Mesenchymal stem cell (in vitro differentiated cells and primary cell): ENCODE measurements at regions not wholly inside any gene's neighbourhood (a gene's known extent, or its start where the extent isn't known, plus 50 kb on each side); places are given as distances from the start of the nearest gene placed in this dataset.

Source experiments
- DNase-seq: peaks from one replicate; pipeline ENCODE4 v3.0.0-alpha.2; 2013
- H2AFZ ChIP-seq: one replicate; pipeline ENCODE4 v1.6.1; 2013; ENCODE audit warnings: low read depth, mild to moderate bottlenecking, control low read depth, inconsistent platforms, low read length, moderate library complexity
- H2AK5ac ChIP-seq: 2 replicates; pipeline ENCODE4 v1.6.1; 2013; ENCODE audit warnings: low read length, moderate library complexity, mild to moderate bottlenecking, inconsistent platforms; ENCODE audit not compliant: severe bottlenecking
- H2BK120ac ChIP-seq: one replicate; pipeline ENCODE4 v1.6.1; 2013; ENCODE audit warnings: low read depth, mild to moderate bottlenecking, inconsistent platforms, low read length, moderate library complexity
- H2BK12ac ChIP-seq, 2 experiments: one replicate each; pipeline ENCODE4 v1.6.1; 2013; ENCODE audit warnings: inconsistent platforms in 2 of 2, low read length in 2 of 2, mild to moderate bottlenecking in 2 of 2, moderate library complexity in 2 of 2, control low read depth in 1 of 2
- H2BK15ac ChIP-seq: one replicate; pipeline ENCODE4 v1.6.1; 2013; ENCODE audit warnings: mild to moderate bottlenecking, low read depth, inconsistent platforms; ENCODE audit not compliant: poor library complexity, severe bottlenecking
- H2BK5ac ChIP-seq: 2 replicates; pipeline ENCODE4 v1.6.1; 2013; ENCODE audit warnings: low read depth, mild to moderate bottlenecking, low read length, control low read depth, inconsistent platforms; ENCODE audit not compliant: poor library complexity, severe bottlenecking
- H3K14ac ChIP-seq, 2 experiments: one replicate each; pipeline ENCODE4 v1.6.1; 2013; ENCODE audit warnings: inconsistent platforms in 2 of 2, low read length in 2 of 2, control low read depth in 1 of 2, mild to moderate bottlenecking in 1 of 2, moderate library complexity in 1 of 2
- H3K18ac ChIP-seq, 2 experiments: one replicate each; pipeline ENCODE4 v1.6.1; 2013; ENCODE audit warnings: inconsistent platforms in 2 of 2, low read length in 2 of 2, control low read depth in 1 of 2, low read depth in 1 of 2, mild to moderate bottlenecking in 1 of 2
- H3K23ac ChIP-seq, 2 experiments: one replicate each; pipeline ENCODE4 v1.6.1; 2013; ENCODE audit warnings: inconsistent platforms in 2 of 2, low read length in 2 of 2, mild to moderate bottlenecking in 2 of 2, moderate library complexity in 2 of 2, control low read depth in 1 of 2
- H3K27ac ChIP-seq: 2 replicates; pipeline ENCODE4 v1.5.1; 2013; ENCODE audit warnings: mild to moderate bottlenecking, moderate library complexity, low read length, control low read depth, inconsistent platforms; ENCODE audit not compliant: poor library complexity, severe bottlenecking
- H3K27me3 ChIP-seq, 2 experiments: 2 replicates each; pipeline versions ENCODE4 v1.6.1 to v1.7.0; 2013; ENCODE audit warnings: low read length in 2 of 2, mild to moderate bottlenecking in 2 of 2, moderate library complexity in 2 of 2, control low read depth in 1 of 2, inconsistent platforms in 1 of 2; ENCODE audit not compliant: control insufficient read depth in 1 of 2, insufficient read depth in 1 of 2
- H3K36me3 ChIP-seq, 2 experiments: 2 replicates each; pipeline versions ENCODE4 v1.6.1 to v1.7.0; 2013; ENCODE audit warnings: low read length in 2 of 2, control low read depth in 1 of 2, inconsistent platforms in 1 of 2, low read depth in 1 of 2, mild to moderate bottlenecking in 1 of 2; ENCODE audit not compliant: insufficient read depth in 2 of 2, control insufficient read depth in 1 of 2
- H3K4ac ChIP-seq, 2 experiments: one replicate each; pipeline ENCODE4 v1.6.1; 2013; ENCODE audit warnings: inconsistent platforms in 2 of 2, low read length in 2 of 2, mild to moderate bottlenecking in 2 of 2, moderate library complexity in 2 of 2, control low read depth in 1 of 2, low read depth in 1 of 2
- H3K4me1 ChIP-seq: 2 replicates; pipeline ENCODE4 v1.6.1; 2013; ENCODE audit warnings: low read depth, low read length, control low read depth; ENCODE audit not compliant: control insufficient read depth, insufficient read depth
- H3K4me2 ChIP-seq: 2 replicates; pipeline ENCODE4 v1.6.1; 2013; ENCODE audit warnings: low read length, mild to moderate bottlenecking, inconsistent platforms; ENCODE audit not compliant: poor library complexity, severe bottlenecking
- H3K4me3 ChIP-seq, 2 experiments: 2 replicates each; pipeline versions ENCODE4 v1.5.1 to v1.7.0; 2013; ENCODE audit warnings: low read length in 2 of 2, mild to moderate bottlenecking in 2 of 2, control low read depth in 1 of 2, low read depth in 1 of 2; ENCODE audit not compliant: insufficient read depth in 1 of 2
- H3K79me1 ChIP-seq: replicated peaks from 2 replicates; pipeline ENCODE4 v1.6.1; 2013; ENCODE audit warnings: mild to moderate bottlenecking, control low read depth, low read length, inconsistent platforms; ENCODE audit not compliant: poor library complexity, severe bottlenecking
- H3K9ac ChIP-seq: 2 replicates; pipeline ENCODE4 v1.7.0; 2013; ENCODE audit warnings: mild to moderate bottlenecking, low read length, moderate library complexity
- H3K9me3 ChIP-seq: 2 replicates; pipeline ENCODE4 v1.7.0; 2013; ENCODE audit warnings: mild to moderate bottlenecking, low read length; ENCODE audit not compliant: control insufficient read depth
- H4K8ac ChIP-seq: one replicate; pipeline ENCODE4 v1.6.1; 2013; ENCODE audit warnings: inconsistent platforms, mild to moderate bottlenecking, low read length, moderate library complexity
- H4K91ac ChIP-seq: one replicate; pipeline ENCODE4 v1.6.1; 2013; ENCODE audit warnings: mild to moderate bottlenecking, low read length, inconsistent platforms
- WGBS: methylation state at CpG from one replicate; pipeline ENCODE4 v1.1.7; 2013; ENCODE audit warnings: mixed read lengths; 5-methylcytosine and 5-hydroxymethylcytosine counted together

DNA sequence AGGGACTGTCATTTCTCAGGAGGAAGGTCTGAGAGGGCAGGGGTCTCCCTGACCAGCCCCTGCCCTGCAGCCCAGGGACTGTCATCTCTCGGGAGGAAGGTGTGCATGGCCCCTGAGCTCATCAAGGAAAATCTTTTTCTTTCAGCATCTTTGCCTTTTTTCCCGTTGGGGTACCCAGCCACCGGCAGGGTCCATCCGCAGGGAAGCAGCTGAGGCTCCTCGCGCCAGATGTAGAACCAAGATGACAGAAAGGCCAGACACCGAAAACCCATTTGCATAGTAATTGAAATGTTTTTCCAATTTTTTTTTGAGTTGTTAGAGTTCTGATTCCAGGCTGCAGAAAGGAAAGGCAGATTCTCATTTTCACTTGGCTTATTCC lies 613.9 kb downstream of the TBC1D22A start:
- Histone ChIP-seq H2BK120ac (no peak overlapping the region), H3K4me2 (no peak overlapping the region), H2AFZ (no peak overlapping the region), H3K23ac (no peak overlapping the region), H3K4ac (no peak overlapping the region), H3K14ac (no peak overlapping the region), H2AK5ac (no peak overlapping the region), H2BK5ac (no peak overlapping the region), H3K79me1 (no peaks in the 10 kb centered on the region), H4K8ac (no peak overlapping the region), H3K4me3 (no peak overlapping the region), H3K18ac (no peak overlapping the region), H3K9me3 (no peaks in the 10 kb centered on the region), H3K27me3 (peaks cover 0 to 62% of the 10 kb centered on the region in 2 experiments), H2BK12ac (no peak overlapping the region), H4K91ac (no peak overlapping the region), H3K36me3 (no peaks in the 10 kb centered on the region), H2BK15ac (no peak overlapping the region), H3K27ac (no peak overlapping the region), H3K9ac (no peak overlapping the region), H3K4me1 (no peaks in the 10 kb centered on the region)
- no peak for DNase-seq
- WGBS, result 89% methylated on average over 7 of the region's 7 CpGs

DNA sequence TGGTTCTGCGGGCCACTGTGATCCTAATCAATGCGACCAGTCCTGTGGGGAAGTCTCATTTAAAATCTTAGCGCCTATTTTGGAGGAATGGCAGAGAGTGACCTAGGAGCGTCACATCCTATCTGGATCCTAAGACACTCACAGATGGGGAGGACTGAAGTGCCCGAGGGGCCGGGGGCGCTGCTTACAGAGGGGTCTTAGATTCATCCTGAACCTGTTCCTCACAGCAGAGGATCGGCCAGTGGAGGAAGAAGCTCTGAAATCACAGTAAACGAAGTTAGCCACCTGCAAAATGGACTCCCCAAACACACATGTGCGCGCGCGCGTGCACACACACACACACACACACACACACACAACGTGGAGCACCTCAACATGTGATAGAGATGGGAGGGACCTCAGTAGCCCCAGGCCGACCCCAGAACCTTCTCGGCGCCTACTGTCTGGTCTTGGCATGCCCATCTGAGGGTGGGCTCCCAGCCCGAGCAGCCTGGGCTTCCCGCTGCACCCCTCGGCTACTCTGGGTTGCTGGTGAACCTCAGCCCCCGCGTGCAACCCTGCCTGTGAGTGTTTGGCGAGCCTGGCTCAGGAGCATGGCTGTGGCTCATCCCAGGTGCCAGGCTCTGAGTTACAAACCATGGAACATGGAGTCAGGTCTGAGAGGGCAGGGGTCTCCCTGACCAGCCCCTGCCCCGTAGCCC lies 613.3 kb downstream of the TBC1D22A start:
- Histone ChIP-seq H3K9ac (no peak overlapping the region), H2AFZ (no peak overlapping the region), H3K4ac (no peak overlapping the region), H3K36me3 (no peaks in the 10 kb centered on the region), H2BK5ac (no peak overlapping the region), H4K91ac (no peak overlapping the region), H2BK120ac (no peak overlapping the region), H2AK5ac (no peak overlapping the region), H3K23ac (no peak overlapping the region), H3K18ac (no peak overlapping the region), H3K14ac (no peak overlapping the region), H3K4me1 (no peaks in the 10 kb centered on the region), H2BK15ac (no peak overlapping the region), H3K9me3 (no peaks in the 10 kb centered on the region), H3K4me2 (no peak overlapping the region), H2BK12ac (no peak overlapping the region), H4K8ac (no peak overlapping the region), H3K4me3 (no peak overlapping the region), H3K27ac (no peak overlapping the region), H3K79me1 (no peaks in the 10 kb centered on the region), H3K27me3 (peaks cover 0 to 60% of the 10 kb centered on the region in 2 experiments)
- no peak for DNase-seq
- WGBS, result 71% methylated on average over 25 of the region's 25 CpGs

DNA sequence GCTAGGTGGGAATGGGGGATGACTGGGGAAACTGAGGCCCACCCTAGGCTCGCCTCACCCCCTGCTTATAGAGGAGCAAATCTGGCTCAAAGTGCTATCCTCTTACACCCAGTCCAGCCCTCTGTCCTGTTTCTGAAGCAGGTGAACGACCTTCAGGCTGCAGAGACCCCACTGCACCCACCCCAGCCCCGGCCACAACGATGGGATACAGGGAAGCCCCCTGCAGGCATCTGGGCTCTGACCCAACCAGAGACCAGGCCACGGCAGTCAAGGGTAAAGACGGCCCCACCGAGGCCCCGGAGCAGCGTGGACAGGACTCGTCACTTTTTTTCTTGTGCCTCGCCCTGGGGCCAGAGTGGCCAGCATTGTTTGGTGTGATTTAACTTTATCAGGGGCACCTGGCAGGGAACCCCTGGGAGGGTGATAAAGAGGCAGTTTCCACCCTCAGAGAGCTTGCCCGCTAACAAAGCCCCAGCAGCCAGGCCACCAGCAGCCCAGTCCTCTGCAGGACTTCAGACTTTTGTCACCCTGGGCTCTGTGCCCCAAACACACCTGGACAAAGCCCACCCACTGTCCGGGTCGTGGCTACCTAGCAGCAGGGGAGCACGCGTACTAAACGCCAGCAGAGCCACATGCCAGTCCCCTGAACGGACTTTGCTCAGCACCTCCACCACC lies 612.6 kb downstream of the TBC1D22A start:
- Histone ChIP-seq H3K4me3 (no peak overlapping the region), H3K9me3 (no peaks in the 10 kb centered on the region), H4K91ac (no peak overlapping the region), H2BK120ac (no peak overlapping the region), H3K4me1 (no peaks in the 10 kb centered on the region), H3K18ac (no peak overlapping the region), H3K9ac (no peak overlapping the region), H2BK5ac (no peak overlapping the region), H3K36me3 (no peaks in the 10 kb centered on the region), H2AK5ac (no peak overlapping the region), H2BK15ac (no peak overlapping the region), H3K79me1 (no peaks in the 10 kb centered on the region), H4K8ac (no peak overlapping the region), H3K14ac (no peak overlapping the region), H3K27me3 (peaks cover 0 to 60% of the 10 kb centered on the region in 2 experiments), H2BK12ac (no peak overlapping the region), H3K23ac (no peak overlapping the region), H3K27ac (no peak overlapping the region), H3K4me2 (no peak overlapping the region), H3K4ac (no peak overlapping the region), H2AFZ (no peak overlapping the region)
- DNase-seq, result no peak
- 76% methylated on average over 18 of the region's 18 CpGs for WGBS

DNA sequence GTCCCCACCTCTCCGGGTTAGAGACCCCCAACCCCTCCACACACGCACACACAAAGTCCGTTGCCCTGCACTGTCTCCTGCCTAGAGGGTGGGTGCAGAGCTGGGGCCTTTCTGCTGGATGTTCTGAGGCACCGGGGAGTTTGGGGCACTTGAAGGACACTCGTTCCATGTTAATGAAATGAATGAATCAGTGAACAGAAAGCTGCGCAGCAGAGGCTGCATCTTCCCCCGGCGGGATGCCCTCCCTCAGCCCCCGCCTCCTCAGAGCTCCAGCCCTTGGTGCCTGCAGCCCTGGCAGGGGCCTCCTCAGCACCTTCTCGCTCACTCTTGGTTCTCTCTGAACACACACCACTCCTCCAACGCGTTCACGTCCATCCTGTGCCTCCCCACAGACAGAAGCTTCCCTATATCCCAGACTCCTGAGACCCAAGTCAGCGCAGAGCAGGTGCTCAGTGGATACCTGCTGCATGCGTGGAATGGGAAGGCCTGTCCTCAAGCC lies 611.9 kb downstream of the TBC1D22A start:
- H4K91ac ChIP-seq, result no peak overlapping the region
- no peak overlapping the region for H3K18ac ChIP-seq
- H3K23ac ChIP-seq, result no peak overlapping the region
- no peak overlapping the region for H2AK5ac ChIP-seq
- no peak overlapping the region for H3K4me2 ChIP-seq
- no peaks in the 10 kb centered on the region for H3K9me3 ChIP-seq
- H4K8ac ChIP-seq, result no peak overlapping the region
- no peak overlapping the region for H2BK120ac ChIP-seq
- no peak overlapping the region for H2BK5ac ChIP-seq
- no peak overlapping the region for H3K4ac ChIP-seq
- H3K27me3 ChIP-seq, result peaks cover 0 to 63% of the 10 kb centered on the region in 2 experiments
- H3K4me1 ChIP-seq, result no peaks in the 10 kb centered on the region
- H3K79me1 ChIP-seq, result no peaks in the 10 kb centered on the region
- H3K14ac ChIP-seq, result no peak overlapping the region
- H2AFZ ChIP-seq, result no peak overlapping the region
- no peak overlapping the region for H3K4me3 ChIP-seq
- no peak overlapping the region for H2BK12ac ChIP-seq
- WGBS, result 85% methylated on average over 12 of the region's 15 CpGs
- no peaks in the 10 kb centered on the region for H3K36me3 ChIP-seq
- no peak overlapping the region for H3K27ac ChIP-seq
- no peak overlapping the region for H2BK15ac ChIP-seq
- no peak for DNase-seq
- H3K9ac ChIP-seq, result no peak overlapping the region
